ENCODE measurements at regions not wholly inside any gene's neighbourhood (a gene's known extent, or its start where the extent isn't known, plus 50 kb on each side); places are given as distances from the start of the nearest gene placed in this dataset.

GRCh38 chr7:19215412-19215811 lies 70.2 kb upstream of the FERD3L start:
- DNase-seq (ENCODE audit: low read depth in 2 of 2): peak; percentile 50 to 60

- DNase-seq (ENCODE audit: low read depth in 2 of 2): no peak
Measured at GRCh38 chr7:19213746-19214145, 68.5 kb upstream of the FERD3L start.

DNA sequence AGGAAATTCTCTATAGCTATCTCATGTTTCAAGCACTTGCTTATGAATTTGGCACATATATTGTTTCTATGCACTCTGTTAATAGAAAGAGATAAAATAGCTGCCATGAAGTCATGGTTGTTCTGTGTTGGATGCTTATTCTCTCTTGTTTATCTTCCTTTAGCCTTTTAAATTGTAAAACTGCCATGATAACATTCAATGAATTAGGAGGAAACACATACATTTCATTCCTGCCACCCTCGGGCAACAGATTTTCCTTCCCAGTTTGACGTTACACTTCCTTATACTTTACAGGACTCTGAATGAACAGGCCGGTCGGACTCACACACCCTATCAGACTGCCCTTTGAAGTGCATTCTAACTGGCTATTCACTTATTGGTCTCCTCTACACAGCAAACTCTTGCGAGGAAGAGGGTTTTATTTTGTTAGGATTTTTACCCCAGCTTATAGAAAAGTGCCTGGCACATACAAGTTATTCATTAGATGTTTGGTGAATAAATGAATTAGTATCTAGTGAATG lies 65.7 kb upstream of the FERD3L start:
- no peak for DNase-seq (ENCODE audit: low read depth in 2 of 2)

GRCh38 chr7:19209166-19209696 lies 64.0 kb upstream of the FERD3L start:
- DNase-seq (ENCODE audit: low read depth in 2 of 2): no peak

- no peak for DNase-seq (ENCODE audit: low read depth in 2 of 2)
Measured at GRCh38 chr7:19206721-19207120, 61.5 kb upstream of the FERD3L start.

GRCh38 chr7:19203686-19204085 lies 58.5 kb upstream of the FERD3L start:
- no peak for DNase-seq (ENCODE audit: low read depth in 2 of 2)

GRCh38 chr7:19202599-19202998 lies 57.4 kb upstream of the FERD3L start:
- DNase-seq (ENCODE audit: low read depth in 2 of 2): no peak
